Upper lobe of left lung (tissue), 4 donors: ENCODE measurements at regions not wholly inside any gene's neighbourhood (a gene's known extent, or its start where the extent isn't known, plus 50 kb on each side); places are given as distances from the start of the nearest gene placed in this dataset.

Experiments used
- CTCF ChIP-seq, 6 experiments: fragments of 450-650 bp in 4 of 6; fragments of 200-600 bp in 2 of 6; sonication (generic) in 2 of 6; IDR thresholded peaks; one replicate each; pipeline ENCODE4 v1.5.1; 2016 to 2019; ENCODE audit warnings: antibody characterized with exemption in 6 of 6
- EP300 ChIP-seq, 4 donors: sonication (generic); formaldehyde crosslinking; IDR thresholded peaks; one replicate each; pipeline ENCODE4 v1.5.1; 2017; ENCODE audit warnings: antibody characterized with exemption in 4 of 4, control low read depth in 2 of 4
- POLR2A ChIP-seq, 4 donors: fragments of 450-650 bp; IDR thresholded peaks; one replicate each; pipeline ENCODE4 v1.5.1; 2016 to 2017; ENCODE audit warnings: antibody characterized with exemption in 4 of 4, mild to moderate bottlenecking in 2 of 4
- POLR2AphosphoS5 ChIP-seq, 2 donors: sonication (generic); formaldehyde crosslinking; IDR thresholded peaks; one replicate each; pipeline ENCODE4 v1.5.1; 2017; ENCODE audit warnings: antibody characterized with exemption in 2 of 2

GRCh38 chr14:53871951-53872350 is 84.7 kb downstream of the BMP4 start:
- no peak for TF ChIP-seq POLR2AphosphoS5 (IDR thresholded peaks at IDR 0.05)
- TF ChIP-seq POLR2A (IDR thresholded peaks at IDR 0.05) = no peak
- TF ChIP-seq CTCF (IDR thresholded peaks at IDR 0.05) = no peak
- no peak for TF ChIP-seq EP300 (IDR thresholded peaks at IDR 0.05)
